PC-9 (cell line): ENCODE measurements at regions not wholly inside any gene's neighbourhood (a gene's known extent, or its start where the extent isn't known, plus 50 kb on each side); places are given as distances from the start of the nearest gene placed in this dataset.

ENCODE experiments used
- BruUV-seq: library from RNA; stranded (reverse); fragments of 400-500 nt; replicated peaks from 2 replicates; lab custom pipeline; 2021; lab: Mats Ljungman, UMichigan
- CTCF ChIA-PET: fragments of 300-600 bp; sonication (Branson Sonifier 250); formaldehyde crosslinking; loops from one replicate; lab custom pipeline; 2022; ENCODE audit warnings: antibody characterized with exemption; lab: Charles Lee
- POLR2A ChIA-PET: fragments of 300-600 bp; sonication (Branson Sonifier 250); formaldehyde crosslinking; loops from one replicate; lab custom pipeline; 2022; ENCODE audit warnings: antibody characterized with exemption; ENCODE audit not compliant: unreplicated experiment; lab: Charles Lee
- DNase-seq, 2 experiments: peaks; one replicate each; pipeline versions ENCODE4 v3.0.0 to v3.0.0-alpha.2; 2015 to 2022; ENCODE audit warnings: mixed read lengths in 1 of 2
- H2AFZ ChIP-seq: fragments of 200-600 bp; sonication (generic); 2 replicates; pipeline ENCODE4 v1.8.1; 2017; ENCODE audit warnings: antibody characterized with exemption
- H3F3A ChIP-seq: fragments of 200-600 bp; sonication (generic); 2 replicates; pipeline ENCODE4 v1.8.1; 2017; ENCODE audit warnings: antibody characterized with exemption, mild to moderate bottlenecking, low read depth; ENCODE audit not compliant: insufficient read depth
- H3K27ac ChIP-seq: fragments of 200-600 bp; sonication (generic); 2 replicates; pipeline ENCODE4 v1.6.1; 2016; ENCODE audit warnings: mixed run types
- H3K27me3 ChIP-seq: fragments of 200-600 bp; sonication (generic); 2 replicates; pipeline ENCODE4 v1.6.1; 2016; ENCODE audit warnings: low read depth, mixed run types; ENCODE audit not compliant: insufficient read depth
- H3K36me3 ChIP-seq: fragments of 200-600 bp; sonication (generic); 2 replicates; pipeline ENCODE4 v1.6.1; 2016; ENCODE audit warnings: low read depth, mixed run types
- H3K4me1 ChIP-seq: fragments of 200-600 bp; sonication (generic); replicated peaks from 2 replicates; pipeline ENCODE4 v1.6.1; 2016; ENCODE audit warnings: mixed run types; ENCODE audit not compliant: insufficient read depth
- H3K4me2 ChIP-seq: fragments of 200-600 bp; sonication (generic); 2 replicates; pipeline ENCODE4 v1.6.1; 2017; ENCODE audit warnings: mixed run types
- H3K4me3 ChIP-seq: fragments of 200-600 bp; sonication (generic); 2 replicates; pipeline ENCODE4 v1.6.1; 2016; ENCODE audit warnings: mixed run types
- H3K79me2 ChIP-seq: fragments of 200-600 bp; sonication (generic); 2 replicates; pipeline ENCODE4 v1.6.1; 2017; ENCODE audit warnings: low read depth, mixed run types
- H3K9me2 ChIP-seq: fragments of 200-600 bp; sonication (generic); 2 replicates; pipeline ENCODE4 v1.8.1; 2017; ENCODE audit warnings: mild to moderate bottlenecking; ENCODE audit not compliant: insufficient read depth
- H3K9me3 ChIP-seq: fragments of 200-600 bp; sonication (generic); 2 replicates; pipeline ENCODE4 v1.8.1; 2016; ENCODE audit warnings: low read depth; ENCODE audit not compliant: insufficient read depth
- H4K20me1 ChIP-seq: fragments of 200-600 bp; sonication (generic); 2 replicates; pipeline ENCODE4 v1.8.1; 2017; ENCODE audit not compliant: insufficient read depth
- EZH2 ChIP-seq: fragments of 200-600 bp; sonication (generic); IDR thresholded peaks from 2 replicates; pipeline ENCODE4 v1.8.0; 2017; ENCODE audit warnings: antibody characterized with exemption, low read depth
- intact Hi-C: fragments of 100-400 bp; cut with micrococcal nuclease; formaldehyde crosslinking; loops from one replicate; pipeline ENCODE4 v1.10.0; 2022; ENCODE audit not compliant: unreplicated experiment
- TF ChIP-seq, protein P1 (sequence below): fragments of 200-600 bp; sonication (generic); conservative IDR thresholded peaks from 2 replicates; pipeline ENCODE4 v1.6.1; 2017; ENCODE audit warnings: mixed run types, antibody characterized with exemption, mild to moderate bottlenecking, moderate library complexity

DNA sequence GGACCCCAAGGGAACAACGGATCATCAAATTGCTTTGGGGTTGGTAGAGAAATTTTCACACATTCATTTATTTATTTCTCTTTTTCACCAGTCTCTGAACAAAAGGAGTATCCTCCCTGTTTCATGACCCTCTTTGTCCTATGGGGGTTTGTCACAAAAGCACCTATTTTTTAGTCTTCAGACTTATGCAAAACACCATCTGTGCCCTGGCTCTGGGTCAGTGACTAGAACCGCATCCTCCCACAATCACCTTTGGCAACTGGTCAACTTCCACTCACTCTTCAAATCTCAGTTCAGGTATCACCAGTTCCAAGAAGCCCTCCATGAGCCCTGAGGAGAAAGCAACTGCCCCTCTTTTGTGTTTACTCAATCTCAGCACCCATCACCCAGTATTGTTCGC is 395.7 kb downstream of the CDK5RAP2 start:
- intact Hi-C loops = no loop called here

GRCh38 chr9:120183615-120184014 is 396.4 kb downstream of the CDK5RAP2 start:
- no peak overlapping the region for H3K27ac ChIP-seq
- no TSS peak for BruUV-seq
- intact Hi-C loops = no loop called here
- no peaks in the 10 kb centered on the region for H3K79me2 ChIP-seq
- H3K9me3 ChIP-seq = no peaks in the 10 kb centered on the region
- no peak for DNase-seq
- H3K27me3 ChIP-seq = peaks cover 8% of the 10 kb centered on the region; the same call in 1 of the 2 replicates
- H3K36me3 ChIP-seq = no peaks in the 10 kb centered on the region
- ChIA-PET POLR2A (no interaction called here), CTCF (no interaction called here)
- no peaks in the 10 kb centered on the region for H3F3A ChIP-seq
- no peaks in the 10 kb centered on the region for H3K9me2 ChIP-seq
- no peak overlapping the region for H2AFZ ChIP-seq
- H3K4me3 ChIP-seq = no peak overlapping the region
- no peak overlapping the region for H3K4me2 ChIP-seq
- H3K4me1 ChIP-seq = no peaks in the 10 kb centered on the region
- TF ChIP-seq, protein P1, sequence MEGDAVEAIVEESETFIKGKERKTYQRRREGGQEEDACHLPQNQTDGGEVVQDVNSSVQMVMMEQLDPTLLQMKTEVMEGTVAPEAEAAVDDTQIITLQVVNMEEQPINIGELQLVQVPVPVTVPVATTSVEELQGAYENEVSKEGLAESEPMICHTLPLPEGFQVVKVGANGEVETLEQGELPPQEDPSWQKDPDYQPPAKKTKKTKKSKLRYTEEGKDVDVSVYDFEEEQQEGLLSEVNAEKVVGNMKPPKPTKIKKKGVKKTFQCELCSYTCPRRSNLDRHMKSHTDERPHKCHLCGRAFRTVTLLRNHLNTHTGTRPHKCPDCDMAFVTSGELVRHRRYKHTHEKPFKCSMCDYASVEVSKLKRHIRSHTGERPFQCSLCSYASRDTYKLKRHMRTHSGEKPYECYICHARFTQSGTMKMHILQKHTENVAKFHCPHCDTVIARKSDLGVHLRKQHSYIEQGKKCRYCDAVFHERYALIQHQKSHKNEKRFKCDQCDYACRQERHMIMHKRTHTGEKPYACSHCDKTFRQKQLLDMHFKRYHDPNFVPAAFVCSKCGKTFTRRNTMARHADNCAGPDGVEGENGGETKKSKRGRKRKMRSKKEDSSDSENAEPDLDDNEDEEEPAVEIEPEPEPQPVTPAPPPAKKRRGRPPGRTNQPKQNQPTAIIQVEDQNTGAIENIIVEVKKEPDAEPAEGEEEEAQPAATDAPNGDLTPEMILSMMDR = no peak
- no peak for TF ChIP-seq EZH2
- H4K20me1 ChIP-seq = no peaks in the 10 kb centered on the region

More for the DNA sequence above, 395.7 kb downstream of the CDK5RAP2 start:
- H4K20me1 ChIP-seq = no peaks in the 10 kb centered on the region
- POLR2A ChIA-PET = no interaction called here
- no peaks in the 10 kb centered on the region for H3K36me3 ChIP-seq
- no peaks in the 10 kb centered on the region for H3K79me2 ChIP-seq
- TF ChIP-seq EZH2 = no peak
- TF ChIP-seq, protein P1 = no peak
- peaks cover 10% of the 10 kb centered on the region; the same call in 1 of the 2 replicates for H3K27me3 ChIP-seq
- H3K4me2 ChIP-seq = no peak overlapping the region
- no peaks in the 10 kb centered on the region for H3K9me3 ChIP-seq
- no peak for DNase-seq
- no peaks in the 10 kb centered on the region for H3F3A ChIP-seq
- no TSS peak for BruUV-seq
- no peaks in the 10 kb centered on the region for H3K9me2 ChIP-seq
- H3K4me1 ChIP-seq = no peaks in the 10 kb centered on the region
- no peak overlapping the region for H2AFZ ChIP-seq
- H3K27ac ChIP-seq = no peak overlapping the region
- CTCF ChIA-PET = no interaction called here
- H3K4me3 ChIP-seq = no peak overlapping the region

DNA sequence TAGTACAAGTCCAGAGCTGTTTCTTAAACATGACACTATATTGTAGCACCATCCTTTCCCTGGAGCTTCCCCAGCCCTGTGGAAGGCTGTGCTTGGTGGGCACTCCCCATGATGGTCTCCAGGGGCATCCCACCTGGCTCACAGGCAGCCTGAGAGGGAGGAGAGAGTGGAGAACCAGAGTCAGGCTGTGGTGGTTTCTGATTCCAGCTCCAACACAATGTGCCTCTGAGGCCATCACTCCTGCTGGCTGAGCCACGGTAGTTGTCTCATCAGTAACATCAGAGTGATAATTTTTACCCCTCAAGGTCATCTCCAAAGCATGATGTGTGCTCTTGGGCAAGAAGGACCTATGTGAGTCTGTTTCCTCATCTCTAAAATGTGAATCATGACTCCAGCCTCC is 398.0 kb downstream of the CDK5RAP2 start:
- ChIA-PET CTCF (no interaction called here), POLR2A (no interaction called here)
- intact Hi-C loops = no loop called here
- TF ChIP-seq EZH2 = no peak
- TF ChIP-seq, protein P1 = no peak
- H3K79me2 ChIP-seq = no peaks in the 10 kb centered on the region
- H3K4me2 ChIP-seq = no peak overlapping the region
- H3K36me3 ChIP-seq = no peaks in the 10 kb centered on the region
- H3K9me3 ChIP-seq = no peaks in the 10 kb centered on the region
- H3K27ac ChIP-seq = no peak overlapping the region
- no peak for DNase-seq
- no peaks in the 10 kb centered on the region for H3K4me1 ChIP-seq
- no peaks in the 10 kb centered on the region for H4K20me1 ChIP-seq
- BruUV-seq = no TSS peak
- peaks cover 3% of the 10 kb centered on the region; the same call in 1 of the 2 replicates for H3K27me3 ChIP-seq
- H3K9me2 ChIP-seq = no peaks in the 10 kb centered on the region
- no peaks in the 10 kb centered on the region for H3F3A ChIP-seq
- no peak overlapping the region for H2AFZ ChIP-seq
- no peak overlapping the region for H3K4me3 ChIP-seq
